H9 (cell line): ENCODE measurements at regions not wholly inside any gene's neighbourhood (a gene's known extent, or its start where the extent isn't known, plus 50 kb on each side); places are given as distances from the start of the nearest gene placed in this dataset.

Experiments
- DNase-seq: peaks from one replicate; pipeline ENCODE4 v3.0.0-alpha.2; 2017
- H2AFZ ChIP-seq: one replicate; pipeline ENCODE4 v1.6.1; 2013; ENCODE audit warnings: mild to moderate bottlenecking, low read length, control low read depth, moderate library complexity
- H2AK5ac ChIP-seq: 2 replicates; pipeline ENCODE4 v1.6.1; 2013; ENCODE audit warnings: low read length, control low read depth, mixed read lengths; ENCODE audit not compliant: insufficient read length
- H2BK120ac ChIP-seq: one replicate; pipeline ENCODE4 v1.6.1; 2013; ENCODE audit warnings: low read depth, mild to moderate bottlenecking, low read length, control low read depth, inconsistent platforms; ENCODE audit not compliant: poor library complexity, severe bottlenecking
- H2BK12ac ChIP-seq: 2 replicates; pipeline ENCODE4 v1.6.1; 2013; ENCODE audit warnings: low read length, control low read depth, mixed read lengths, low read depth; ENCODE audit not compliant: insufficient read length
- H2BK15ac ChIP-seq: 2 replicates; pipeline ENCODE4 v1.6.1; 2013; ENCODE audit warnings: low read depth, low read length, control low read depth
- H2BK20ac ChIP-seq: one replicate; pipeline ENCODE4 v1.6.1; 2013; ENCODE audit warnings: low read depth, mild to moderate bottlenecking, low read length, control low read depth, inconsistent platforms; ENCODE audit not compliant: poor library complexity, severe bottlenecking
- H2BK5ac ChIP-seq: 2 replicates; pipeline ENCODE4 v1.6.1; 2013; ENCODE audit warnings: low read length, control low read depth, mixed read lengths; ENCODE audit not compliant: insufficient read length
- H3K14ac ChIP-seq: 2 replicates; pipeline ENCODE4 v1.6.1; 2013; ENCODE audit warnings: low read length, control low read depth; ENCODE audit not compliant: insufficient read depth
- H3K18ac ChIP-seq: 2 replicates; pipeline ENCODE4 v1.6.1; 2013; ENCODE audit warnings: low read depth, mild to moderate bottlenecking, mixed read lengths, low read length, control low read depth; ENCODE audit not compliant: insufficient read length
- H3K23ac ChIP-seq: 2 replicates; pipeline ENCODE4 v1.6.1; 2013; ENCODE audit warnings: low read length, control low read depth, mixed read lengths, low read depth; ENCODE audit not compliant: insufficient read length
- H3K23me2 ChIP-seq: 2 replicates; pipeline ENCODE4 v1.6.1; 2013; ENCODE audit warnings: low read depth, mild to moderate bottlenecking, mixed read lengths, low read length, control low read depth; ENCODE audit not compliant: insufficient read length, poor library complexity, severe bottlenecking
- H3K27ac ChIP-seq: 2 replicates; pipeline ENCODE4 v1.5.1; 2013; ENCODE audit warnings: low read length, control low read depth, mixed read lengths, low read depth; ENCODE audit not compliant: insufficient read length
- H3K27me3 ChIP-seq: 2 replicates; pipeline ENCODE4 v1.6.1; 2013; ENCODE audit warnings: low read length, control low read depth, inconsistent platforms; ENCODE audit not compliant: insufficient read depth
- H3K4ac ChIP-seq: 2 replicates; pipeline ENCODE4 v1.6.1; 2013; ENCODE audit warnings: low read depth, mild to moderate bottlenecking, control low read depth, inconsistent platforms, low read length, moderate library complexity
- H3K4me1 ChIP-seq: 2 replicates; pipeline ENCODE4 v1.6.1; 2013; ENCODE audit warnings: low read length, control low read depth, inconsistent platforms; ENCODE audit not compliant: insufficient read depth
- H3K4me2 ChIP-seq: 2 replicates; pipeline ENCODE4 v1.6.1; 2013; ENCODE audit warnings: low read length, control low read depth, mixed read lengths; ENCODE audit not compliant: insufficient read length, insufficient read depth
- H3K56ac ChIP-seq: 2 replicates; pipeline ENCODE4 v1.6.1; 2013; ENCODE audit warnings: low read depth, mild to moderate bottlenecking, mixed read lengths, low read length, control low read depth; ENCODE audit not compliant: insufficient read length
- H3K79me1 ChIP-seq: 2 replicates; pipeline ENCODE4 v1.6.1; 2013; ENCODE audit warnings: low read depth, mild to moderate bottlenecking, moderate library complexity, low read length, control low read depth, inconsistent platforms; ENCODE audit not compliant: insufficient read depth, poor library complexity, severe bottlenecking
- H3K79me2 ChIP-seq: 2 replicates; pipeline ENCODE4 v1.6.1; 2013; ENCODE audit warnings: low read length, control low read depth, inconsistent platforms; ENCODE audit not compliant: insufficient read depth
- H3K9ac ChIP-seq: 2 replicates; pipeline ENCODE4 v1.6.1; 2013; ENCODE audit warnings: low read length, control low read depth, mixed read lengths; ENCODE audit not compliant: insufficient read length; ENCODE audit errors: extremely low read depth
- H3K9me3 ChIP-seq: one replicate; pipeline ENCODE4 v1.6.1; 2013; ENCODE audit warnings: low read depth, low read length, inconsistent platforms; ENCODE audit not compliant: control insufficient read depth
- H3T11ph ChIP-seq: one replicate; pipeline ENCODE4 v1.6.1; 2013; ENCODE audit warnings: mild to moderate bottlenecking, low read length, control low read depth, inconsistent platforms
- H4K20me1 ChIP-seq: one replicate; pipeline ENCODE4 v1.6.1; 2013; ENCODE audit not compliant: control insufficient read depth, insufficient read length, insufficient read depth
- H4K5ac ChIP-seq: 2 replicates; pipeline ENCODE4 v1.6.1; 2013; ENCODE audit warnings: low read depth, mild to moderate bottlenecking, mixed read lengths, low read length, control low read depth; ENCODE audit not compliant: insufficient read length
- H4K8ac ChIP-seq: replicated peaks from 2 replicates; pipeline ENCODE4 v1.6.1; 2013; ENCODE audit warnings: low read length, control low read depth, mixed read lengths, low read depth; ENCODE audit not compliant: insufficient read length
- H4K91ac ChIP-seq: 2 replicates; pipeline ENCODE4 v1.6.1; 2013; ENCODE audit warnings: low read depth, mild to moderate bottlenecking, moderate library complexity, mixed read lengths, low read length, control low read depth; ENCODE audit not compliant: insufficient read length
- H3K27ac Mint-ChIP-seq, 3 experiments: 2 replicates in 2 of 3; 3 replicates in 1 of 3; pipeline ENCODE4 v1.8.0; 2020 to 2021; ENCODE audit warnings: mixed read lengths in 3 of 3, mild to moderate bottlenecking in 1 of 3, moderate library complexity in 1 of 3
- H3K27me3 Mint-ChIP-seq: 2 replicates; pipeline ENCODE4 v1.8.0; 2021; ENCODE audit warnings: low read depth, mild to moderate bottlenecking, moderate library complexity, mixed read lengths
- H3K36me3 Mint-ChIP-seq, 3 experiments: 2 replicates in 2 of 3; 3 replicates in 1 of 3; pipeline ENCODE4 v1.8.0; 2020 to 2021; ENCODE audit warnings: low read depth in 3 of 3, mixed read lengths in 3 of 3; ENCODE audit not compliant: insufficient read depth in 1 of 3
- H3K4me1 Mint-ChIP-seq, 2 experiments: 2 replicates each; pipeline ENCODE4 v1.8.0; 2020; ENCODE audit warnings: mixed read lengths in 2 of 2
- H3K4me3 Mint-ChIP-seq, 2 experiments: 2 replicates in 1 of 2; 3 replicates in 1 of 2; pipeline ENCODE4 v1.8.0; 2020 to 2021; ENCODE audit warnings: mild to moderate bottlenecking in 2 of 2, mixed read lengths in 2 of 2, moderate library complexity in 1 of 2
- H3K9me3 Mint-ChIP-seq, 2 experiments: 2 replicates in 1 of 2; 3 replicates in 1 of 2; pipeline ENCODE4 v1.8.0; 2020; ENCODE audit warnings: mild to moderate bottlenecking in 2 of 2, mixed read lengths in 2 of 2, moderate library complexity in 1 of 2
- CTCF ChIP-seq: fragments of 200-600 bp; sonication (generic); conservative IDR thresholded peaks from 3 replicates; pipeline ENCODE4 v1.8.0; 2021; ENCODE audit warnings: antibody characterized with exemption, mild to moderate bottlenecking
- WGBS: extraction: QIAGEN DNeasy Blood & Tissue Kit; methylation state at CpG from one replicate; pipeline ENCODE4 v1.1.7; 2013; ENCODE audit warnings: missing lambda C conversion rate, low lambda C conversion rate, mixed read lengths; ENCODE audit not compliant: insufficient read length; ENCODE audit errors: extremely low coverage; 5-methylcytosine and 5-hydroxymethylcytosine counted together

- no peak overlapping the region for H3K18ac ChIP-seq
- WGBS, result no CpG with 5 or more reads among the region's 1 CpG
- H3K4ac ChIP-seq, result no peak overlapping the region
- H3K56ac ChIP-seq, result no peak overlapping the region
- no peaks in the 10 kb centered on the region for H3K9me3 ChIP-seq
- no peak overlapping the region for H3T11ph ChIP-seq
- Mint-ChIP-seq H3K36me3 (no peaks in the 10 kb centered on the region), H3K4me3 (no peak overlapping the region), H3K27ac (no peak overlapping the region), H3K27me3 (peaks cover 4% of the 10 kb centered on the region; the same call in 1 of the 2 replicates), H3K9me3 (no peaks in the 10 kb centered on the region; a peak in 1 of 5 replicates), H3K4me1 (peaks cover 17 to 19% of the 10 kb centered on the region in 2 experiments)
- H2AFZ ChIP-seq, result no peak overlapping the region
- H2BK12ac ChIP-seq, result no peak overlapping the region
- no peak overlapping the region for H2BK5ac ChIP-seq
- H3K79me1 ChIP-seq, result no peaks in the 10 kb centered on the region
- H4K20me1 ChIP-seq, result no peaks in the 10 kb centered on the region
- H3K79me2 ChIP-seq, result no peaks in the 10 kb centered on the region
- H3K23me2 ChIP-seq, result no peaks in the 10 kb centered on the region
- H4K8ac ChIP-seq, result no peak overlapping the region
- no peak for DNase-seq
- H2BK15ac ChIP-seq, result no peak overlapping the region
- H3K23ac ChIP-seq, result no peak overlapping the region
- TF ChIP-seq CTCF, result no peak
- no peak overlapping the region for H4K91ac ChIP-seq
- H2AK5ac ChIP-seq, result no peak overlapping the region
- no peak overlapping the region for H4K5ac ChIP-seq
- H2BK20ac ChIP-seq, result no peak overlapping the region
- no peak overlapping the region for H3K27ac ChIP-seq
- H3K4me2 ChIP-seq, result no peak overlapping the region
- H3K14ac ChIP-seq, result no peak overlapping the region
- H3K27me3 ChIP-seq, result no peaks in the 10 kb centered on the region
- no peak overlapping the region for H2BK120ac ChIP-seq
- H3K4me1 ChIP-seq, result peaks cover 2% of the 10 kb centered on the region; the same call in 1 of the 2 replicates
- no peak overlapping the region for H3K9ac ChIP-seq
Observed at GRCh38 chr1:14321422-14321821, 277.1 kb upstream of the KAZN start.
